ENCODE measurements at regions not wholly inside any gene's neighbourhood (a gene's known extent, or its start where the extent isn't known, plus 50 kb on each side); places are given as distances from the start of the nearest gene placed in this dataset.
"Not testable (repeated sequence)": the region's sequence is repeated elsewhere in the genome, so short reads cannot be mapped to it uniquely, and the experiment has no call there.

GRCh38 chr2:184993746-184994145, 395.4 kb downstream of the ZNF804A start:
- no peak for DNase-seq

GRCh38 chr2:185006481-185006880, 408.2 kb downstream of the ZNF804A start:
- no peak for DNase-seq

- no peak for DNase-seq
These were observed 414.3 kb downstream of the ZNF804A start for GRCh38 chr2:185012643-185013042.

GRCh38 chr2:185014076-185014475, 415.7 kb downstream of the ZNF804A start:
- no peak for DNase-seq

GRCh38 chr2:185025891-185026290, 427.6 kb downstream of the ZNF804A start:
- not testable (repeated sequence) for DNase-seq

- DNase-seq, result no peak
These were observed 437.6 kb downstream of the ZNF804A start for GRCh38 chr2:185035906-185036305.

- DNase-seq, result no peak
These were observed 446.1 kb downstream of the ZNF804A start for GRCh38 chr2:185044323-185044874.

- DNase-seq, result no peak
These were observed 452.5 kb downstream of the ZNF804A start for GRCh38 chr2:185050804-185051203.

GRCh38 chr2:185063761-185064160, 465.4 kb downstream of the ZNF804A start:
- DNase-seq, result no peak

GRCh38 chr2:185066128-185066527, 467.8 kb downstream of the ZNF804A start:
- DNase-seq, result no peak

GRCh38 chr2:185069107-185069506, 470.8 kb downstream of the ZNF804A start:
- DNase-seq, result no peak

- DNase-seq, result no peak
These were observed 475.8 kb downstream of the ZNF804A start for GRCh38 chr2:185074156-185074555.

- DNase-seq, result no peak
These were observed 484.4 kb downstream of the ZNF804A start for GRCh38 chr2:185082749-185083148.

- DNase-seq, result no peak
These were observed 510.3 kb downstream of the ZNF804A start for GRCh38 chr2:185108588-185108987.

- DNase-seq, result no peak
These were observed 529.1 kb downstream of the ZNF804A start for GRCh38 chr2:185127412-185127811.

GRCh38 chr2:185128346-185128745, 530.0 kb downstream of the ZNF804A start:
- no peak for DNase-seq

GRCh38 chr2:185128996-185129395, 530.7 kb downstream of the ZNF804A start:
- no peak for DNase-seq

GRCh38 chr2:185130685-185131084, 532.4 kb downstream of the ZNF804A start:
- no peak for DNase-seq

- no peak for DNase-seq
These were observed 534.2 kb downstream of the ZNF804A start for GRCh38 chr2:185132501-185133041.

GRCh38 chr2:185137700-185138099, 539.4 kb downstream of the ZNF804A start:
- no peak for DNase-seq

- DNase-seq, result no peak
These were observed 544.3 kb downstream of the ZNF804A start for GRCh38 chr2:185142677-185143076.

- no peak for DNase-seq
These were observed 546.0 kb downstream of the ZNF804A start for GRCh38 chr2:185144159-185144919.

- DNase-seq, result no peak
These were observed 547.2 kb downstream of the ZNF804A start for GRCh38 chr2:185145316-185146121.

- DNase-seq, result no peak
These were observed 549.0 kb downstream of the ZNF804A start for GRCh38 chr2:185147361-185147760.
